K562 (cell line): ENCODE measurements at regions not wholly inside any gene's neighbourhood (a gene's known extent, or its start where the extent isn't known, plus 50 kb on each side); places are given as distances from the start of the nearest gene placed in this dataset.

Experiments used
- ATAC-seq: fragments of 200-7000 bp; cut with Tn5 transposase; 3 replicates; pipeline ENCODE4 v1.9.1; 2020; ENCODE audit warnings: moderate library complexity
- BruUV-seq: library from RNA; stranded (reverse); fragments of 400-500 nt; replicated peaks from 2 replicates; lab custom pipeline; 2021; lab: Mats Ljungman, UMichigan
- CTCF ChIA-PET: fragments of 300-600 bp; formaldehyde crosslinking; extraction: SDS; loops from one replicate; lab custom pipeline; 2021; ENCODE audit warnings: low intra/inter-chr PET ratio; lab: Yijun Ruan, JAX
- POLR2A ChIA-PET: fragments of 300-600, 350-650 bp; sonication (Branson Sonifier 250); formaldehyde crosslinking; extraction: SDS; loops from one replicate; lab custom pipeline; 2021; ENCODE audit warnings: antibody characterized with exemption, inconsistent platforms; lab: Yijun Ruan, JAX
- DNase-seq, 4 experiments: peaks; one replicate each; pipeline versions ENCODE4 v3.0.0 to v3.0.0-alpha.2; 2011 to 2018; ENCODE audit warnings: low spot score in 3 of 4, mixed read lengths in 3 of 4; ENCODE audit errors: extremely low read depth in 1 of 4
- FAIRE-seq: peaks from 2 replicates; lab custom pipeline; 2011; peaks lifted over from hg19 to GRCh38; lab: Jason Lieb, UNC
- H2AFZ ChIP-seq: 2 replicates; pipeline ENCODE4 v1.6.0; 2011; ENCODE audit warnings: low read depth, low read length, control low read depth, inconsistent platforms
- H3K27ac ChIP-seq: fragments of 200-600 bp; 3 replicates; pipeline ENCODE4 v1.8.0; 2011; ENCODE audit warnings: low read depth, mild to moderate bottlenecking, control low read depth, inconsistent platforms, low read length, moderate library complexity, mixed read lengths; ENCODE audit errors: extremely low read depth
- H3K27me3 ChIP-seq, 2 experiments: fragments of 300-600 bp in 1 of 2; 2 replicates in 1 of 2; 3 replicates in 1 of 2; pipeline versions ENCODE4 v1.6.0 to v1.8.0; 2011; ENCODE audit warnings: inconsistent platforms in 2 of 2, low read length in 2 of 2, mild to moderate bottlenecking in 1 of 2, mixed read lengths in 1 of 2, moderate library complexity in 1 of 2; ENCODE audit not compliant: control insufficient read depth in 2 of 2, insufficient read depth in 2 of 2
- H3K36me3 ChIP-seq: fragments of 300-600 bp; 3 replicates; pipeline ENCODE4 v1.8.0; 2011; ENCODE audit warnings: mild to moderate bottlenecking, low read length, inconsistent platforms; ENCODE audit not compliant: control insufficient read depth, insufficient read depth
- H3K4me1 ChIP-seq, 2 experiments: fragments of 200-600 bp in 1 of 2; replicated peaks in 1 of 2; 2 replicates in 1 of 2; 3 replicates in 1 of 2; pipeline versions ENCODE4 v1.5.1 to v1.8.0; 2011; ENCODE audit warnings: inconsistent platforms in 2 of 2, low read length in 2 of 2, mild to moderate bottlenecking in 1 of 2, mixed read lengths in 1 of 2, moderate library complexity in 1 of 2; ENCODE audit not compliant: control insufficient read depth in 2 of 2, insufficient read depth in 2 of 2
- H3K4me2 ChIP-seq: 2 replicates; pipeline ENCODE4 v1.6.1; 2011; ENCODE audit warnings: low read length, control low read depth, inconsistent platforms, mixed read lengths; ENCODE audit not compliant: insufficient read depth
- H3K4me3 ChIP-seq: fragments of 200-600 bp; sonication (generic), shearing (Covaris generic); 2 replicates; pipeline ENCODE4 v1.5.1; 2016; ENCODE audit warnings: control low read depth, inconsistent platforms
- H3K79me2 ChIP-seq: fragments of 200-600 bp; 3 replicates; pipeline ENCODE4 v1.8.0; 2011; ENCODE audit warnings: low read length, inconsistent platforms; ENCODE audit not compliant: control insufficient read depth, insufficient read depth
- H3K9ac ChIP-seq, 2 experiments: 2 replicates each; pipeline versions ENCODE4 v1.6.0 to v1.6.1; 2011; ENCODE audit warnings: low read depth in 2 of 2, low read length in 2 of 2, control low read depth in 1 of 2, inconsistent platforms in 1 of 2, mild to moderate bottlenecking in 1 of 2, mixed read lengths in 1 of 2; ENCODE audit not compliant: insufficient read depth in 1 of 2
- H3K9me1 ChIP-seq: one replicate; pipeline ENCODE4 v1.6.0; 2011; ENCODE audit warnings: inconsistent platforms, mild to moderate bottlenecking, low read length, moderate library complexity; ENCODE audit not compliant: control insufficient read depth, insufficient read depth
- H3K9me3 ChIP-seq: replicated peaks from 2 replicates; pipeline ENCODE4 v1.5.1; 2011; ENCODE audit warnings: low read depth, low read length, inconsistent platforms; ENCODE audit not compliant: control insufficient read depth, insufficient read depth
- H4K20me1 ChIP-seq: replicated peaks from 2 replicates; pipeline ENCODE4 v1.6.1; 2011; ENCODE audit warnings: low read length, inconsistent platforms, mixed read lengths; ENCODE audit not compliant: control insufficient read depth, insufficient read depth
- CBFA2T2 ChIP-seq: fragments of 450-650 bp; conservative IDR thresholded peaks from 2 replicates; pipeline ENCODE4 v1.6.1; 2017; ENCODE audit warnings: mild to moderate bottlenecking
- GABPB1 ChIP-seq: sonication (generic); formaldehyde crosslinking; IDR thresholded peaks from 2 replicates; pipeline ENCODE4 v1.8.0; 2022; ENCODE audit warnings: mild to moderate bottlenecking, missing genetic modification reagents
- ZKSCAN8 ChIP-seq: fragments of 200-800 bp; sonication (Bioruptor generic); IDR thresholded peaks from 2 replicates; pipeline ENCODE4 v1.6.1; 2016; ENCODE audit warnings: missing genetic modification characterization, missing compliant biosample characterization
- ZNF140 ChIP-seq: fragments of 250-450 bp; sonication (Bioruptor Pico); IDR thresholded peaks from 2 replicates; pipeline ENCODE4 v1.8.0; 2021; ENCODE audit warnings: moderate library complexity, mild to moderate bottlenecking, inconsistent platforms
- ZNF224 ChIP-seq: sonication (generic); formaldehyde crosslinking; IDR thresholded peaks from 2 replicates; pipeline ENCODE4 v1.8.0; 2022; ENCODE audit warnings: mild to moderate bottlenecking, missing genetic modification reagents
- WGBS: fragments of 100-300 bp; shearing (Covaris generic); methylation state at CpG from one replicate; pipeline ENCODE4 v1.1.6; 2016; ENCODE audit warnings: low coverage, mixed read lengths; ENCODE audit not compliant: insufficient coverage; ENCODE audit errors: missing lambda C conversion rate; 5-methylcytosine and 5-hydroxymethylcytosine counted together
- in situ Hi-C: fragments of 300-500 bp; cut with MboI; formaldehyde crosslinking; loops from 4 replicates; pipeline ENCODE4 v1.15.0; 2018; ENCODE audit warnings: inconsistent platforms, mixed read lengths
- intact Hi-C: fragments of 100-400 bp; cut with micrococcal nuclease; formaldehyde crosslinking; loops from 2 replicates; pipeline ENCODE4 v1.14.2; 2022

- peaks cover 12 to 22% of the 10 kb centered on the region in 2 experiments; a peak in 4 of 5 replicates for H3K4me1 ChIP-seq
- H3K9me1 ChIP-seq = no peaks in the 10 kb centered on the region
- no peak for DNase-seq
- CTCF ChIA-PET = interaction anchor here (7.1 kb wide), 1 partner anchor 81 kb away, joined by 73 read pairs; no protein-coding TSS in a partner anchor
- TF ChIP-seq GABPB1 (CRISPR knock-in tag) = 0 out of 2 replicates have a peak, but pooled peaks have one; percentile 8
- no peak for TF ChIP-seq CBFA2T2
- TF ChIP-seq ZKSCAN8 (CRISPR knock-in tag) = 0 out of 2 replicates have a peak, but pooled peaks have one; percentile 20
- no peak for TF ChIP-seq ZNF140 (CRISPR knock-in tag)
- no peak for TF ChIP-seq ZNF224
- TF ChIP-seq, all 486 proteins: peak for 2
- Histone ChIP-seq H2AFZ (no peak overlapping the region), H4K20me1 (0 out of 2 replicates have a peak, but pooled peaks cover 6% of the 10 kb centered on the region), H3K27ac (peak overlapping the region; percentile 58; the same call in 1 of the 3 replicates), H3K9me3 (no peaks in the 10 kb centered on the region), H3K4me3 (no peak overlapping the region), H3K36me3 (peaks cover 13% of the 10 kb centered on the region; the same call in 1 of the 3 replicates), H3K79me2 (no peaks in the 10 kb centered on the region), H3K4me2 (no peak overlapping the region), H3K27me3 (peaks cover 0 to 4% of the 10 kb centered on the region in 2 experiments; a peak in 1 of 5 replicates), H3K9ac (no peak overlapping the region)
- ATAC-seq (no peak), FAIRE-seq (no peak)
- 45% methylated on average over 7 of the region's 7 CpGs for WGBS
- intact Hi-C loops = loop anchor here (10.0 kb wide), 1 partner anchor 262 kb away; no protein-coding TSS in a partner anchor
- BruUV-seq = no TSS peak
- POLR2A ChIA-PET = interaction anchor here (0.5 to 5.8 kb wide), 5 partner anchors 9 to 182 kb away, joined by 3 to 15 read pairs (median 4); no protein-coding TSS in a partner anchor
- in situ Hi-C loops = loop anchor here (5.0 kb wide), 1 partner anchor 75 kb away; no protein-coding TSS in a partner anchor
These were observed 116.4 kb upstream of the IPO9 start for GRCh38 chr1:201712387-201713085.
